ENCODE measurements at regions not wholly inside any gene's neighbourhood (a gene's known extent, or its start where the extent isn't known, plus 50 kb on each side); places are given as distances from the start of the nearest gene placed in this dataset.

DNA sequence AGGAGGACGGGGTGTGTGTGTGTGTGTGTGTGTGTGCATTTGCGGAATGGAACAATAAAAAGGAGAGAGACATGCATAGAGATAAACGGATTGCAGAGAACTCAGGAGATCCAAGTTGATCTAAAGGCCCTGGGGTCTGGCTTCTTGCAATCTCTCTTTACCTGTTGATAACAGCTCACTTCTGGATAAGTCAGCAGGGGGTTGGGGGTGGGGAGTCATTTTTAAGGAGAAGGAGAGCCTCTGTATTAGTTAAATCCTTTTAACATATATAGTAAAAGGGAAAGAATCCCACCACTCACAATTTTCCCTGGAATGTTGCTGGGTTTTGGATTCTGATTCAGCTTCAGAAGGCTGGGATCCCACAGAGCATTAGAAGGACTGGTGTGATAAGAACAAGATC is 87.5 kb upstream of the MITF start:
- H3K27me3 ChIP-seq (ENCODE audit: insufficient read depth, low read length, poor library complexity): peaks cover 7% of the 10 kb centered on the region
- no peak for ATAC-seq (ENCODE audit: insufficient read depth, low read depth)
- no peaks in the 10 kb centered on the region for H4K20me1 ChIP-seq (ENCODE audit: insufficient read depth, low read length)
- H2AFZ ChIP-seq (ENCODE audit: low read depth, low read length): no peak overlapping the region
- TF ChIP-seq EZH2 (IDR thresholded peaks at IDR 0.05; ENCODE audit: borderline replicate concordance, low read depth, low read length, severe bottlenecking) (no peak), CTCF (IDR thresholded peaks at IDR 0.05; ENCODE audit: borderline replicate concordance, extremely low read depth, low read length, poor library complexity, severe bottlenecking) (no peak)
- H3K4me1 ChIP-seq (ENCODE audit: insufficient read depth, low read length): no peaks in the 10 kb centered on the region
- H3K9me3 ChIP-seq (ENCODE audit: insufficient read depth, low read length, severe bottlenecking): no peaks in the 10 kb centered on the region
- H3K36me3 ChIP-seq (ENCODE audit: insufficient read depth, low read length): no peaks in the 10 kb centered on the region
- no peak overlapping the region for H3K4me3 ChIP-seq (ENCODE audit: low read depth in 1 of 2, low read length in 2 of 2)
- no peak overlapping the region for H3K9ac ChIP-seq (ENCODE audit: low read depth, low read length)
- no peaks in the 10 kb centered on the region for H3K79me2 ChIP-seq (ENCODE audit: insufficient read depth, low read length)
- no peak overlapping the region for H3K27ac ChIP-seq (ENCODE audit: low read length)
- no peak overlapping the region for H3K4me2 ChIP-seq (ENCODE audit: insufficient read depth, low read length)
- DNase-seq: no peak

GRCh38 chr3:69650066-69650419 is 89.2 kb upstream of the MITF start:
- no peak overlapping the region for H3K4me3 ChIP-seq (ENCODE audit: low read depth in 1 of 2, low read length in 2 of 2)
- no peak overlapping the region for H3K27ac ChIP-seq (ENCODE audit: low read length)
- no peaks in the 10 kb centered on the region for H4K20me1 ChIP-seq (ENCODE audit: insufficient read depth, low read length)
- H3K36me3 ChIP-seq (ENCODE audit: insufficient read depth, low read length): no peaks in the 10 kb centered on the region
- ATAC-seq (ENCODE audit: insufficient read depth, low read depth): no peak
- no peaks in the 10 kb centered on the region for H3K4me1 ChIP-seq (ENCODE audit: insufficient read depth, low read length)
- peaks cover 4% of the 10 kb centered on the region for H3K27me3 ChIP-seq (ENCODE audit: insufficient read depth, low read length, poor library complexity)
- H3K9ac ChIP-seq (ENCODE audit: low read depth, low read length): no peak overlapping the region
- no peaks in the 10 kb centered on the region for H3K9me3 ChIP-seq (ENCODE audit: insufficient read depth, low read length, severe bottlenecking)
- H3K79me2 ChIP-seq (ENCODE audit: insufficient read depth, low read length): no peaks in the 10 kb centered on the region
- no peak overlapping the region for H2AFZ ChIP-seq (ENCODE audit: low read depth, low read length)
- no peak for TF ChIP-seq CTCF (IDR thresholded peaks at IDR 0.05; ENCODE audit: borderline replicate concordance, extremely low read depth, low read length, poor library complexity, severe bottlenecking)
- TF ChIP-seq EZH2 (IDR thresholded peaks at IDR 0.05; ENCODE audit: borderline replicate concordance, low read depth, low read length, severe bottlenecking): no peak
- H3K4me2 ChIP-seq (ENCODE audit: insufficient read depth, low read length): no peak overlapping the region
- DNase-seq: no peak

DNA sequence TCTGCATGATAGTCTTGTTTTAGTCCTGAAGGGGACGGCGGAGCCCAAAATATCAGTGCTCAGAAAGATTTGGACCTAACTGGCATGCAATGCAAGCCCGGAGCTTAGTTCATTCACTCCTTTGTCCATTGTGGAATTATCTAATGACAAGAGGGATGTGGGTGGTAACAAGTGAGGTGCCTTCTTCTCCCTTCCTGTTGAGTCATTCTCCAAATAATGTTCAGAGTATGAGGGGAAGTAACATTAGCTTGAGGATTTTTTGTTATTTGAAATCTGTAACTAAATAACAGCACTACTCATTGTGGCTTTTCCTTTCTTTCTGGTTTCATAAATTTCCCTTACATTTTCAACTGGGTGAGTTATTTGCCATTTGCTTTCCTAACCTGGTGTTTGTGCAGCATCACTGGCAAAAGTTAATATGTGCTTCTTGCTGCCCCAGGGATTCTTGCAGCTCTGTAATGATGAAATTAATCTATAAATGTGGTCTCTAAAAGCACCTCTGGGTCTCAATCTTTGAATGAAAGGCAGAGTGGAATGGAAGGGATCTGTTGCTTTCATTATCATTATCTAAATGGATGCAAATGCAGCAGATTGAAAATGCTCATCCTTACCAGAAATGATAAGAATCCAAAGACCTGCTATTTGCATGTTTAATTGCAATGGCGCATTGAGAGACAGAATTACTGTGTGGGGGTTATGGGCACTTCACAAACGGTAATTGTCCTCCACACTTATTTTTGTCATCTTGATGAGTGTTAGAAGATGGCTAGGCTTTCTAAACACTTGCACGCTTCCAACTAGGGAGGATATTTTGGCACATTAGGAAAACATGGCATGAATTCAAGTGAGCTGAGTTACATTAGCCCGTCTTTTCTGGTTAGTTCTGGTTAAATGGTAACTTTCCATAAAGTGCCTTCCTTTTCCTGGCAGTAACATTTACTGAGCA is 89.9 kb upstream of the MITF start:
- no peaks in the 10 kb centered on the region for H4K20me1 ChIP-seq (ENCODE audit: insufficient read depth, low read length)
- H3K27me3 ChIP-seq (ENCODE audit: insufficient read depth, low read length, poor library complexity): peaks cover 4% of the 10 kb centered on the region
- no peaks in the 10 kb centered on the region for H3K9me3 ChIP-seq (ENCODE audit: insufficient read depth, low read length, severe bottlenecking)
- H3K4me3 ChIP-seq (ENCODE audit: low read depth in 1 of 2, low read length in 2 of 2): no peak overlapping the region
- TF ChIP-seq EZH2 (IDR thresholded peaks at IDR 0.05; ENCODE audit: borderline replicate concordance, low read depth, low read length, severe bottlenecking) (no peak), CTCF (IDR thresholded peaks at IDR 0.05; ENCODE audit: borderline replicate concordance, extremely low read depth, low read length, poor library complexity, severe bottlenecking) (no peak)
- no peak overlapping the region for H3K9ac ChIP-seq (ENCODE audit: low read depth, low read length)
- H2AFZ ChIP-seq (ENCODE audit: low read depth, low read length): no peak overlapping the region
- no peak overlapping the region for H3K4me2 ChIP-seq (ENCODE audit: insufficient read depth, low read length)
- H3K4me1 ChIP-seq (ENCODE audit: insufficient read depth, low read length): no peaks in the 10 kb centered on the region
- no peak for ATAC-seq (ENCODE audit: insufficient read depth, low read depth)
- no peak overlapping the region for H3K27ac ChIP-seq (ENCODE audit: low read length)
- no peaks in the 10 kb centered on the region for H3K36me3 ChIP-seq (ENCODE audit: insufficient read depth, low read length)
- no peak for DNase-seq
- no peaks in the 10 kb centered on the region for H3K79me2 ChIP-seq (ENCODE audit: insufficient read depth, low read length)

Data from DND-41 (cell line).